Coronary artery (tissue), 2 donors: ENCODE measurements at regions not wholly inside any gene's neighbourhood (a gene's known extent, or its start where the extent isn't known, plus 50 kb on each side); places are given as distances from the start of the nearest gene placed in this dataset.
"Not testable (repeated sequence)": the region's sequence is repeated elsewhere in the genome, so short reads cannot be mapped to it uniquely, and the experiment has no call there.

Source experiments
- DNase-seq: peaks from one replicate; pipeline ENCODE4 v3.0.0-alpha.2; 2017; ENCODE audit warnings: low spot score
- H3K27ac ChIP-seq, 2 donors: fragments of 200-600 bp; sonication (generic); one replicate each; pipeline ENCODE4 v1.5.1; 2016 to 2019
- H3K4me3 ChIP-seq: fragments of 200-600 bp; sonication (generic); 2 replicates; pipeline ENCODE4 v1.5.1; 2016; ENCODE audit warnings: mild to moderate bottlenecking, moderate library complexity
- TF ChIP-seq, protein P1 (sequence below): fragments of 200-600 bp; sonication (generic); IDR thresholded peaks from one replicate; pipeline ENCODE4 v1.5.1; 2019; ENCODE audit warnings: antibody characterized with exemption

DNA sequence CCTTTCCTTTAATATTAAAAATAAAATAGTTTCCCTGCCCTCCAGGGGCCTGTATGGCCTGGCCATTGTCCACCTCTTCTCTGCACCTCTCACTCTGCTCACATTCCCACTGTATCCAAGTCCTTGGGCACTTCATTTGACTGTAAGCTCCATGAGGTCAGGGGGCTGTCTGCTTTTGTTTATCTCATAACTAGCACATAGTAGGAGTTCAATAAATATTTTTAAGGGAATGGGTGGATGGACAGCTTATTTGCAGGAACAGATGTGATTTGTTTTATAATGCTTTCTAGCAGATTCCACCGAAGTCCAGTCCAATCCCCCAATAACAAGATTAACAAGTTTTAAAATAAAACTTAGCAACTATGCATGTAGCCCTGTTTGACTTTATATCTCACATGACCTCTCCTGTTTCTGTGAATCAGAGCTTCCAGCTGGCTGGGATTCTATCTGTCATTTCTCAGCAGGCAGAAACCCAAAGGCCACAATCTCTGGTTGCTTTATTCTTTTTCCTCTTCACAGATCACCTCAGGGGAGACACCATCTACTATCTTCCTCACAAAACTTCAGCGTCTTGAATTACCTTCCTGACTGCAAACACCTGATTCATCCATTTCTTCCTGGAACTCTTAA lies 123.0 kb upstream of the NR2F2 start:
- Histone ChIP-seq H3K27ac (no peak overlapping the region), H3K4me3 (no peak overlapping the region)
- TF ChIP-seq, protein P1, sequence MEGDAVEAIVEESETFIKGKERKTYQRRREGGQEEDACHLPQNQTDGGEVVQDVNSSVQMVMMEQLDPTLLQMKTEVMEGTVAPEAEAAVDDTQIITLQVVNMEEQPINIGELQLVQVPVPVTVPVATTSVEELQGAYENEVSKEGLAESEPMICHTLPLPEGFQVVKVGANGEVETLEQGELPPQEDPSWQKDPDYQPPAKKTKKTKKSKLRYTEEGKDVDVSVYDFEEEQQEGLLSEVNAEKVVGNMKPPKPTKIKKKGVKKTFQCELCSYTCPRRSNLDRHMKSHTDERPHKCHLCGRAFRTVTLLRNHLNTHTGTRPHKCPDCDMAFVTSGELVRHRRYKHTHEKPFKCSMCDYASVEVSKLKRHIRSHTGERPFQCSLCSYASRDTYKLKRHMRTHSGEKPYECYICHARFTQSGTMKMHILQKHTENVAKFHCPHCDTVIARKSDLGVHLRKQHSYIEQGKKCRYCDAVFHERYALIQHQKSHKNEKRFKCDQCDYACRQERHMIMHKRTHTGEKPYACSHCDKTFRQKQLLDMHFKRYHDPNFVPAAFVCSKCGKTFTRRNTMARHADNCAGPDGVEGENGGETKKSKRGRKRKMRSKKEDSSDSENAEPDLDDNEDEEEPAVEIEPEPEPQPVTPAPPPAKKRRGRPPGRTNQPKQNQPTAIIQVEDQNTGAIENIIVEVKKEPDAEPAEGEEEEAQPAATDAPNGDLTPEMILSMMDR: no peak
- no peak for DNase-seq

DNA sequence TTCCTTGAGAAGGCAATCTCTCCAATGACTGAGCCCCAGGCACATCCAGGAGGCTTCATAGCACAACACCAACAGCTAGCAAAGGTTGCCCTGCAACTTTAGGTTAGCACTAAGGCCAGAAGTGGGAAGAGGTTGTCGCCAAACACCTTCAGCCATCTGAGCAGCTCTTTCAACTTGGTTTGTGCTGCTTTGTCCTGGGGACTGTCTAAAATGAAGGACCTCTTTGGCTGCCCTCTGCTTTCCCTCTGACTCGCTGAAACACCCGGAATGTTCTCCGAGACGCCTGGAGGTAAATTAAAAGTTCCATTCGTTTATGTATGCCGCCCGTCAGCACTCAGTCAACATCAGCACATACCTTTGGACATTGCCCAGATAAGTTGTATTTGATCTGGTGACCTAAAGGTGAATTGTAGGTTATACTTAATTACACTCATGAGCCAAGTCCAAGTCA lies 121.2 kb upstream of the NR2F2 start:
- no peak overlapping the region for H3K27ac ChIP-seq
- H3K4me3 ChIP-seq: no peak overlapping the region
- no peak for DNase-seq
- TF ChIP-seq, protein P1: no peak

DNA sequence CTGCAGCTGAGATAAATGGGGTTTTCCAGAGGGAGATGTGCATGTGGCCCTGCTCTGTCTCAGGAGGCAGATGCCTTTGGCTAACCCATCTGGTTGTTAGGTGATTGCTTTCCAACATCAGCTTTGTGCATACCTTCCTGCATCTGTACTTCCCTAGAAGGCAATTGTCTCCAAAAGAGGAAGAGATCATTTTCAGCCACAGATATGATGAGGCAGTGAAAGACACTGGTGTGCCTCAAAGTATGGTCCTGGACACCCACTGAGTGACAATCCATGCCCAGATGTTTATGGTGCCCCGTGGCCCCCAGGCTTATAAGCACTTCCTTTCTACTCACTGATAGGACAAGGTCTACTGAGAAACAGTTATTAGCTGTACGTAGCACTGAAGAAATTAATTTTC lies 117.5 kb upstream of the NR2F2 start:
- H3K4me3 ChIP-seq: no peak overlapping the region
- TF ChIP-seq, protein P1: no peak

DNA sequence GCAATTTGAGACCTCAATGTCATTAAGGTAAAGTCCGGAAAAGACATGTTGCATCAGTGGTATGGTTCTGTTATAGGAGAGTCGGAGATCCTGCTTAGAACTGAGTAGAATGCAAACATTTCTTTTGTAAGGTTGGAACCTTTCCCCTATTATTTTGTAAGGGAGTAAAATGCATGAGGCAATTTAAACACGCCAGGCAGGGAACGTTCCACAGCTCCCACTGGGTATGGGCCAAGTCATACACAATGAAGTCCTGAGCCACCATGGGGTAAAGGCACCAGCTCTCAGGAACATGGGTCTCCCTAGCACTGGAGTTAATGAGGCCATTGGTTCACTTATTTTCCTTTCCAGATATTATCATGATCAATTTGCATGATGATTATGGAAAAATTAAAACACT lies 116.6 kb upstream of the NR2F2 start:
- H3K27ac ChIP-seq: no peak overlapping the region
- DNase-seq: no peak
- no peak overlapping the region for H3K4me3 ChIP-seq
- TF ChIP-seq, protein P1: no peak

More for the DNA sequence above, 117.5 kb upstream of the NR2F2 start:
- DNase-seq: no peak
- H3K27ac ChIP-seq: no peak overlapping the region

DNA sequence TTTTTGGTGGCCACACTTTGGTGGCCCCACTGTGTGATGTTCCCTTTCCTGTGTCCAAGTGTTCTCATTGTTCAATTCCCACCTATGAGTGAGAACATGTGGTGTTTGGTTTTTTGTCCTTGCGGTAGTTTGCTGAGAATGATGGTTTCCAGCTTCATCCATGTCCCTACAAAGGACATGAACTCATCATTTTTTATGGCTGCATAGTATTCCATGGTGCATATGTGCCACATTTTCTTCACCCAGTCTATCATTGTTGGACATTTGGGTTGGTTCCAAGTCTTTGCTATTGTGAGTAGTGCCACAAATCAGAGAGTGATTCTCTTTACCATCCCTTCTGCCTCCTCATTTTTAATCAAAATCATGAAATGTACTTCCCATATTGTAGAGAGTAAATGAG lies 114.0 kb upstream of the NR2F2 start:
- H3K27ac ChIP-seq, DNase-seq, H3K4me3 ChIP-seq: not testable (repeated sequence)

DNA sequence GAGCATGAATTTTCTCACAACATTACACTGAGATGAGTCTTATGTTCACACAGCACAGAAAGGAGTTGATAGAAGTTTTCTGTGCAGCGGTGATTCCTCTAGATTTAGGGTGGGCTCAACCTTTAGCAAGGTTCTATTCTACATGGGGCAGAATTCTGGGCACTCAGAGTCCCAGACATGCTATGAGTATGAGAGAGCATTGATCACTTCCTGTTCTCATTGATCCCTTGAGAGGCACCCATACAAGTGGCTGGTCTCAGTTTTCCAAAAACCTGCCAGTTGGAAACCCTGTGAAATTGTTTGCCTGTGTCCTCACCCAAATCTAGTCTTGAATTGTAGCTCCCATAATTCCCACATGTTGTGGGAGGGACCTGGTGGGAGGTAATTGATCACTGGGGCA lies 112.5 kb upstream of the NR2F2 start:
- H3K27ac ChIP-seq: no peak overlapping the region
- TF ChIP-seq, protein P1: no peak
- no peak for DNase-seq
- no peak overlapping the region for H3K4me3 ChIP-seq

DNA sequence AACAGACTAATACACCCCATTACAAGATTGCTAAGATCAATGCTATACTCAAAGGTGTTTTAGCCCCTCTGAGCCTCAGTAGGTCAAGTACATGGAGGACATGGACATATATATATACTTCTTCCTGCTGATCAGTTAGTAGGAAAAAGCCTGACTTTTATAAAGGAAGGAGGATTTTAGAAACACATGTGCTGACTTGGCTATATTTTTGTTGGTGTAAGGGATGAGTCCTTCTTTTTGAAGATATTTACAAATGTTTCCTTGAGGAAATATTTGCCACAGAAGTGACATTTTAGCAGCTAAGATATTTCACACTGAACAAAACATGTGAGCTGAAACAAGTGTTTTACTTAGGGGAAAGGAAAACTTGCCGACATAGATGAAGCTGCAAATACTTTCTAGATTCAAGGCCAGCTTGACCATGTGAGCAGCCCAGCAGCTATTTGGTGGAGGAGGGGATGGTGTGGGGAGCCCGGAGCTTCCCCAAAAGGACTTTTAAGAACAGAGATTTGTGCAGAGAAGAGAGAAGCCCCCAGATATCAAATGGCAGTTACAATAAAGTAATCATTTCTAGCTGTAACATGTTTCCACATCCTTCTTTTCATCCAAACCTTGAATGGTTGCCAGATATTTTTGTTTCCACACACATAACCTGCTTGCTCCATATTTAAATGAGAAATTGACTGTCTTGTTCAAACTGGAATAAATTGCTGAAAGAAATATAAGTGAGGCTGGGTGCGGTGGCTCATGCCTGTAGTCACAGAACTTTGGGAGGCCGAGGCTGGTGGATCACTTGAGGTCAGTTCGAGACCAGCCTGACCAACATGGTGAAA lies 111.7 kb upstream of the NR2F2 start:
- Histone ChIP-seq H3K27ac (no peak overlapping the region), H3K4me3 (no peak overlapping the region)
- TF ChIP-seq, protein P1: no peak
- no peak for DNase-seq
